Esophagus mucosa (tissue), 1 donor: ENCODE measurements at regions not wholly inside any gene's neighbourhood (a gene's known extent, or its start where the extent isn't known, plus 50 kb on each side); places are given as distances from the start of the nearest gene placed in this dataset.

Experiments
- ATAC-seq: fragments of 200-7000 bp; cut with Tn5 transposase; one replicate; pipeline ENCODE4 v1.9.1; 2020
- donor health status: DM: yes; HTN: yes; CAD: no.

DNA sequence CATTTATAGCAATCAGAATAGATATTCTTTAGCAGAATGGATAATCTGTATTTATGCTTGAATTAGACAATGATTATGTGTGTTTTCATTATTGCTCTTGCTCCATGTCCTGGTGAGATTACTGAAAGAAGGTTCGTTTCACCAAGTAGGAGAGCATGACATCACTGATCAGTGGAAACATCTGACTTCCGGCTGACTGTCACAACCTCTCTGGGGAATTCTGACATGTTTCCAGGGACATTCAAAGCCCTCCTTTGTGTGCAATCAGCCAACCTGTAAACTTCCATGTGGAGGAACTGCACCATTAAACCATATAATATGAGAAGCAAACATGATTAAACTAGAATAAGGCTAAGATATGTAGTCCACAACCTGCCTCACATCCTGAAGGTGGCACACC, 424.8 kb upstream of the ADGRL4 start:
- ATAC-seq, result no peak

GRCh38 chr1:79430437-79430836, 423.9 kb upstream of the ADGRL4 start:
- ATAC-seq, result no peak

DNA sequence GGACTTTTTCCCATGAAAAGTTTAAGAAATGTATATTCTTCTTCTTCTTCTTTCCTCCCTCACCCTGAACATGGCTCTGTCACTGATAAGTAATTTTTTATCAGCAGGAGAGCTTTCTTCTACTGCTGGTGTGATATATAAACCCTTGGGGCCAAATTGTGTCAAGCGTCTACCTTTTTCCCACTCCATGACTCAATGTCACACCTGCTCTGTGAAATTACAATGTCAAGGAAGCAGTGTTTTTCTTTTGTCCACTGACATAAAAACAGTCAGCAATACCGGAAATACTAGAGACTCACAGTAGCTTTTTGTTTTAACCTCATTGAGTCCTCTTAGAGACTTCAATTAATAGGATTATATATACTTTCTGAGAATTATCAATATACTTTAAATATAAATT, 416.2 kb upstream of the ADGRL4 start:
- no peak for ATAC-seq

DNA sequence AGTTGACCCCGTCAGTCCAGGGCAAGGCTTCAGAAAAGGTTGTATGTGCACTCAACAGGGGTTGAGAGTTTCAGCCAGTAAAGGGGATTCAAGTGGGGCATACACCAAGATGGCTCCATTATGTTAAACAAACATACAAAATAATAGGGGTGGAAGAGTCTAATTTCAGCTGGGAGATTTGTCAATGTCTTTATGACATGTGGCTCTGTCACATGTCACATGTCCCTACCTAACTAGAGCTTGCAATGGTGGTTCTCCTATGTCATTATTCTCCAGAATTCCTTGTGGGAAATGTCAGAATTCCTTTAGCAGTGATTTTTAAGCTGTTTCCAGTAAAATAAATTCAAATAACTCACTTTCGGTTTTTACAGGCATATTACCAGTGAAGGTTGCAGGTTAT, 392.0 kb upstream of the ADGRL4 start:
- no peak for ATAC-seq

- ATAC-seq, result no peak
Measured at GRCh38 chr1:79396901-79397300, 390.4 kb upstream of the ADGRL4 start.

GRCh38 chr1:79388694-79389361, 382.3 kb upstream of the ADGRL4 start:
- no peak for ATAC-seq

GRCh38 chr1:79386730-79387129, 380.2 kb upstream of the ADGRL4 start:
- no peak for ATAC-seq

DNA sequence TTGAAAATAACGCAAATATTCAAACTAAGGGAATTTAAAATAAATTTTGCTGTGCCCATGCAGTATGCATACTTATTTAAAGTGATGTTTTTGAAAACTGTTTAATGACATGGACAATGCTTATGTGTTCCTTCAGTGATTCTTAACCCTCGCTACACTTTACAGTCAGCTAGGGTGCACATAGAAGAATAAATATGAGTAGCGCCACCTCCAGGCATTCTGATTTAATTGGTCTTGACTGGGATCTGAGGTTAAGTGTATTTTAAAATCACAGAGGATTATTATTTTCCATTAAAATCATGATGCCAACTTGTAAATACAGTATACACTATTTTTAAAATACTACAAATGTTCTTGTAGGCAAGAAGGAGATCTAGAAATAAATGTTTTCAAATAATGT, 373.5 kb upstream of the ADGRL4 start:
- no peak for ATAC-seq

- no peak for ATAC-seq
Measured at GRCh38 chr1:79376106-79376505, 369.6 kb upstream of the ADGRL4 start.

GRCh38 chr1:79375352-79375751, 368.8 kb upstream of the ADGRL4 start:
- no peak for ATAC-seq

GRCh38 chr1:79374397-79374796, 367.9 kb upstream of the ADGRL4 start:
- ATAC-seq, result no peak

DNA sequence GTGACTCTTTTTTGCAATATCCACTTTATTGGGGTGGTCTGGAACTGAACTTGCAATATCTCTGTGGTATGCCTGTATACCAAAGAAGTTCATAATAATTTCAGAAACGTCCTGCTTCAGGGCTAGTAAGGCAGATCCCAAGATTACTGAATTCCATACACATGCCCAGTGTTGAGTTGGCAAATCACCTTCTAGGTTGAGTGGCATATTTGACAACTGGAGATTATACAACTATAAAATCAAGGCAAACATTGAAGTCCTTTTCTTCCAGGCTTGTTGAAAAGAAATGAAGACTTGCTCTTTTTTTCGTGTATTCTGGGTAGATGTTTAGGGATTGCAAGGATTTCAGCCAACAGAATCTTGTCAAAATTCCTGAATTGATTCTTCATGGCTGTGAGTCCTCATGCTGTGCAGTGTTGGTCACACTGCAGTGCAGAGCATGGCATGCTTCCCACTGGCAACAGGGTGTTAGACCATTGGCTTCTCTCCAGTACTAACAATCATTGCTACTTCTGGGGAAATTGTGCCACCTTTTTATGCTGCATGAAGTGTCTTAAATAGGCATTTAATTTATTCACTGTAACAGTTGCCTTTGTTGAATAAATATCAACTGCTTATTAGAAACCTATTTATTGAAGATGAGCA, 367.1 kb upstream of the ADGRL4 start:
- no peak for ATAC-seq

DNA sequence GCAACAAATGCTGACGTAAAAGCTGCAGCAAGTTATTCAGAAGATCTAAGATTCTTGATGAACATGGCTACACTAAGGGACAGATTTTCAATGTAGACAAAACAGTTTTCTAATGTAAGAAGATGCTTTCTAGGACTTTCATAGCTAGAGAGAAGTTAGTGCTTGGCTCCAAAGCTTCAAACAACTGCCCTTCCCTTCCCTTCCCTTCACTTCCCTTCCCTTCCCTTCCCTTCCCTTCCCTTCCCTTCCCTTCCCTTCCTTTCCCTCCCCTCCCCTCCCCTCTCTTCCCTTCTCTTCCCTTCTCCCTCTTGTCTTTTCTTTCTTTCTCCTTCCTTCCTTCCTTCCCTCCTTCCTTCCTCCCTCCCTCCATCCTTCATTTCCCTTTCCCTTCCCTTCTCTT, 365.3 kb upstream of the ADGRL4 start:
- no peak for ATAC-seq

- ATAC-seq, result no peak
Measured at GRCh38 chr1:79369091-79369490, 362.6 kb upstream of the ADGRL4 start.

DNA sequence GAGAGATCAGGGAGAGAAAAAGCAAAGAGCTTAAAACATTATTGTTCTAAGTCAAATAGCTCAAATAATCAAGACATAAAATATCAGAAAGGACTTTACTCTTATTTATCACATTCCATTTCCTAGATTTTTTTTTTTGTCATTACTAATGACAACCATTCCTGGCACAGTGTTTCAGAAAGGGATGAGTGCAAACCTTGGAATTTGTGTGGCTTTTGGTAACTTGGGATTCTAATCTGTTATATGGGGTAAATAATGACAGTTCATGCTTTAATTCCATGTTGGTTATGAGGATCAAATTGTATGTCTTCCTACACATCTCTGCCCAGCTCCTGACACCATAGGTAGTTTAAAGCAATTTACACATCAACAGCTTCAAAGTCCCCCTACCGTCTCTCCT, 358.4 kb upstream of the ADGRL4 start:
- ATAC-seq, result no peak

GRCh38 chr1:79363430-79363829, 356.9 kb upstream of the ADGRL4 start:
- ATAC-seq, result no peak

- no peak for ATAC-seq
Measured at GRCh38 chr1:79362470-79362869, 355.9 kb upstream of the ADGRL4 start.

GRCh38 chr1:79355090-79355489, 348.6 kb upstream of the ADGRL4 start:
- no peak for ATAC-seq

DNA sequence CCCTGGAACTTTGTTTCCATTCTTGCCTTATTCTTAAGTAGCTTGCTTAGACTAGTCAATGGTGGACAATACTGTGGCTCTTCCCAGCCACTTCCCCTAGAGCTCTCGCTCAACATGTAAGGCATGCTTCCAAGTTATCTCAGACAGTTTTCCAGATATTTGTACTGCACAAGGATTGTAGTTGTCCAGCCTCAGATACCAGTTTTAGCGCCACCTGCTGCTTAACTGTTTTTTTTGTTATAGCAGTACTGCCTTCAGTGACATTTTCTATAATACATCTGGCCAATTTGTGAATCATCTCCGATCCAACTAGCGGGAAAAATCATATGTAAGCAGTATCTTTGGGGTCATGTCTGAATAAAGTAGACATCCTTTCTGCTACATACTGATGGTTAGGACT, 346.7 kb upstream of the ADGRL4 start:
- ATAC-seq, result no peak

GRCh38 chr1:79326875-79327274, 320.3 kb upstream of the ADGRL4 start:
- no peak for ATAC-seq

DNA sequence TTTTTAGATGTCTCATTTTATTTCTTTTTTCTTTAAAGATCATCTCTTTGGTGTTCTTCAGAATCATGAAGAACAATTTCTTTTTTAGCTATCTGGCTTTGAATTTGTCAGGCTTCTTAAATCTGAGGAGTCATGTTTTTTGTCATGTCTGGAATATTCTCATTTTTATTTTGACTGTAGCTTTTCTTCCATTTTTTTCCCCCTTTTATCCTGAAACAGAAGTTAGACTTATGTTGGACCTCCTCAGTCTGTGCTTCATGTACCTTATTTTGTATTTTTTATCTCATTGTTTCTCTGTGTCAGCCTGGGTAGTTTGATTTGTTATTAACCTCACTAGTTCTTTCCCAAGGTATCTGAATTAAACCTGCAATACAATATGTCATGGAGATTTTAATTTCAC, 319.2 kb upstream of the ADGRL4 start:
- ATAC-seq, result no peak

DNA sequence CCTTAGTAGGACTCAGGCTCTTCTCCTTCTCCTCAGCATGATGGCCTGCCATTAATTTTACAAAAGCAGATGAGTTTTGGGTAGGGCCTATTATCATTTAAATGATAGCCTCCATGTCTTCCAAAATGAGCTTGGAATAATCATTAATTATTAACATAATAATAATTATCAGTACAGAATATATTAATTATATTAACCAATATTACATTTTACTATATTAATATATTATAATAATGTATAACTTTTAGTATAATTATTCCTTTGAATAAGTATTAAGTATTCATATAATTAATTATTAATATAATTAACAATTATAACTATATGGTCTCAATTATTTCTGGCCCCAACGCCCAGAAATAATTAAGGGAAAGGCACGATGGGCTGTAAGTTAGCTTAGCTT, 318.6 kb upstream of the ADGRL4 start:
- ATAC-seq, result no peak

DNA sequence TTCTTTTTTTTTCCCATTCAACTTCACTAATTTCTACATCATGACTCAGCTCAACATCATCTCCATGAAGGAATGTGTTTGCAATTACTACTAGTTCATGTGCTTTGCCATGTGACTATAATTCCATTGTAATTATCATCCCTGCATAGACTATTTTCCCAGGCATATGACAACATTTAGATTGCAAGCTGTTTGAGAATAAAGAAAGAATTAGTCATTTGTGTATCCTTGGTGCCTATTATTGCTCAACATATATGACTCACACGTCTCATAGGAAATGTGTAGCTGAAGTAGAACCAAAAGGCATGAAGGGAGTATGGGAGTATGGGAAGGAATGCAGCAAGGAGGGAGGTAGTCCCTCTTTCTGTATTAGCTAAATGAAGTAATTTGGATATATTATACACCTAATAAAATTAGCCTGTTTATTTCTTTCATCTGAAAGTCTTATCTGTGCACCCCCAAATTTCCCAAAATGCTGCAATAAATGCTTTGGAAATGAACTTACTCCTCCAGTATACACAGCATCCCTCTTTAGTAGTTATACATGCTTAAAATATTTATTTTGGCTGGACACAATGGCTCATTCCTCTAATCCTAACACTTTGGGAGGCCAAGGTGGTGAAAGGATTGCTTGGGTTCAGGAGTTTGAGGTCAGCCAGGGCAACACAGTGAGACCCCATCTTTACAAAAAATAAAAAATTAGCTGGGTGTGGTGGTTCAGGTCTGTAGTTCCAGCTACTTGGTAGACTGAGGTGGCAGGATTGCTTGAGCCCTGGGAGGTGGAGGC, 316.9 kb upstream of the ADGRL4 start:
- no peak for ATAC-seq

DNA sequence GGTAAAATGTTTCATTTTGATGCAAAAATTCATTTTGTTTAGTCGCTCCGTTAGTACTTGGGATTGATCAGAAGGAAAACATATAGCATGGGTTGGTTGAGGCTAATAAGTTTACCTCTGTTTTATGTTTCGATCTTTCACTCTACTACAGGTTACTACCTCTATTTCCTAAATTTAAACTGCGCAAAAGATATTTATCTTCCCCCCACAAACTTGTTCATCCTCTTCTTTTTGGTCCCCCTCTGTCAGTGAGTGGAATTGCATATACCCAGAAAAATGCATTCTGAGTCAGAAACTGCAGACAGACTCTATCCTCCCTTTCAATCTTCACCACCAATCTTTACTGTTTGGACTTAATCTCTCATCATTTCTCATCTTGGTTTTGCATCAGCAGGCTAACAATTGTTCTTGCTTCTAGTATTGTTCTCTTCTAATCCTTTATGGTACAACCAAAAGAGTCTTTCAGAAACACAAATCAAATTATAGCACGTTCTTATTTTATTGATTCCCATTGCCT, 316.0 kb upstream of the ADGRL4 start:
- ATAC-seq, result no peak
